HUES64 (cell line): ENCODE measurements at regions not wholly inside any gene's neighbourhood (a gene's known extent, or its start where the extent isn't known, plus 50 kb on each side); places are given as distances from the start of the nearest gene placed in this dataset.
A peak's percentile ranks its signal among the peaks of the same experiment; 100 is the strongest.

Source experiments
- H3K27ac ChIP-seq: 2 replicates; pipeline ENCODE4 v1.7.0; 2013; ENCODE audit warnings: low read depth, low read length, inconsistent platforms
- H3K27me3 ChIP-seq: 2 replicates; pipeline ENCODE4 v1.6.1; 2013; ENCODE audit warnings: mild to moderate bottlenecking, low read length; ENCODE audit not compliant: insufficient read depth
- H3K36me3 ChIP-seq: 2 replicates; pipeline ENCODE4 v1.6.1; 2013; ENCODE audit warnings: mild to moderate bottlenecking, low read length; ENCODE audit not compliant: insufficient read depth
- H3K4me1 ChIP-seq: 2 replicates; pipeline ENCODE4 v1.6.1; 2013; ENCODE audit warnings: mild to moderate bottlenecking, low read length, moderate library complexity; ENCODE audit not compliant: insufficient read depth
- H3K4me3 ChIP-seq: 2 replicates; pipeline ENCODE4 v1.5.1; 2013; ENCODE audit warnings: mild to moderate bottlenecking, low read length, moderate library complexity
- H3K9ac ChIP-seq: 2 replicates; pipeline ENCODE4 v1.6.1; 2013; ENCODE audit warnings: mild to moderate bottlenecking, low read depth, low read length
- H3K9me3 ChIP-seq: 2 replicates; pipeline ENCODE4 v1.6.1; 2013; ENCODE audit warnings: low read depth, low read length; ENCODE audit not compliant: insufficient read depth
- WGBS: fragments of 150-250, 120-280 bp; methylation state at CpG from one replicate; pipeline ENCODE4 v1.1.7; 2013; ENCODE audit warnings: missing lambda C conversion rate; 5-methylcytosine and 5-hydroxymethylcytosine counted together

DNA sequence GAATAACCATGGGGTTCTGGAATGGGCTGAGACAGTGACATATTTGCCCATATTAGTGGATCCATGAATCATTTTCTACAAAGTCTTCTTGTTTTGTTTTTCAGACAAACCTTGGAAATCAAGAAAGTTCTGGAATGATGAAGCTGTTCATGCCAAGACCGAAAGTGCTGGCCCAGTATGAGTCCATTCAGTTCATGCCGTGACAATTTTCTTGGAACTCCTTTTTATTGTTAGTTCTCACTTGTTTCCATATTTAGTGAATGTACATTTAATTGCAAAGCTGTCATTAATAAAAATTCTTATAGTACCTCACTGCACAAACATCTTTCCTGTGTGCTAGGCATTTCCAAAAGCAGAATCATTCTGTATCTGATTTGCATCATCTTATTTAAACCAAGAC is 100.6 kb upstream of the KCNJ15 start:
- no peaks in the 10 kb centered on the region for H3K27me3 ChIP-seq
- no peak overlapping the region for H3K9ac ChIP-seq
- WGBS: 96% methylated on average over 2 of the region's 2 CpGs
- H3K4me3 ChIP-seq: no peak overlapping the region
- no peak overlapping the region for H3K27ac ChIP-seq
- H3K9me3 ChIP-seq: no peaks in the 10 kb centered on the region
- no peaks in the 10 kb centered on the region for H3K4me1 ChIP-seq
- no peaks in the 10 kb centered on the region for H3K36me3 ChIP-seq

DNA sequence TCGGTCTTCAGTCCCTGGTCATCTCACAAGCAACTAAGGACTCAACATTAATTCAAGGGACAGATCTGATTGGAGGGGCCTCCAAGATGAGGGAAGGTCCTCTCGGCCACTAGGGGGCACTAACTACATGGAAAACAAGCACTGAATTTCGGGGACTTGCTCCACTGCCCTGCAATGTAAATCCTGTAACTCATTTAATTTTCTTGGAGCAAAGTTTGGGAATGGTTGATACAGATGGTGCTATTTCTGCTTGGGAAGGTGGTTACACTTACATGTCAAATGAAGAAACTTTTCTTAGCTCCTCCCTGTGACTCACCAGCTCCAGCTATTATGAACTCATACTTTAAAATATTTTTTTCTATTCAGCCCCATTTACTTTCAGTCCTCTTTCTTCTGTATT is 97.4 kb upstream of the KCNJ15 start:
- H3K27me3 ChIP-seq: no peaks in the 10 kb centered on the region
- no peaks in the 10 kb centered on the region for H3K4me1 ChIP-seq
- H3K36me3 ChIP-seq: no peaks in the 10 kb centered on the region
- 21% methylated on average over 3 of the region's 3 CpGs for WGBS
- no peaks in the 10 kb centered on the region for H3K9me3 ChIP-seq
- no peak overlapping the region for H3K4me3 ChIP-seq
- no peak overlapping the region for H3K27ac ChIP-seq
- no peak overlapping the region for H3K9ac ChIP-seq

DNA sequence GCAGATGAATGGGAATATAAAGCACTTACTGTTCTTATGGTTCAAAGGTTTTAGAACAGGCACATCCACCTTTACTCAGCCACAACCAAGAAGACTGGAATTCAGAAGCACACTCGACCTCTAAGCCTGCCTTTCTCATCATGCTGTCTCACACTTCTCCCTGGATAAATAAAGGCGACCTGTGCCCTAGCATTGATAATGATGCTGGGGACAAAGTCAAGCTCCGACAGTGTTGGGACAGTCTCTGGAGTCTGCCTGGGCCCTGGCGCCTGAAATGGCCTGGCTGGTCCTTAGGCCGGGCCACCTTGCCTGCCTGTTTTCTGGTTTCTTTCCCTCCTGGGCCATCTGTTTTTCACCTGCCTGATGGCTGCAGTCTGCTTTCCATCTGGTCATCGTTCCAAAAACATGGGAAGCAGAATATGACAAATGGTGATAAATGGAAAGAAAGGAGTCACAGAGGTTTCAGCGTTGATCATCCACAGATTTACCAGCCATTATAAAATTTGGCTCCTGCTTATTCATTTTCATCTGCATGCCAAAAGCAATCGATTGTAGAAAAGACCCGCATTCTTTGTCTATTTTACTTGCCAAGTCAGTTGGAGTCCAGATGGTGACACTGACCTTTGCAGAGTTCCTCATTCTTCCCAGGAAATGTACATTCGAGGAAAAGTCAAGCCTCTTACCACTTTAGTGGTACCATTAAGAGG is 91.2 kb upstream of the KCNJ15 start:
- Histone ChIP-seq H3K36me3 (no peaks in the 10 kb centered on the region), H3K9me3 (no peaks in the 10 kb centered on the region), H3K27me3 (no peaks in the 10 kb centered on the region), H3K27ac (no peak overlapping the region), H3K4me3 (no peak overlapping the region), H3K4me1 (peaks cover 3% of the 10 kb centered on the region; the same call in 1 of the 2 replicates), H3K9ac (no peak overlapping the region)
- WGBS: 89% methylated on average over 10 of the region's 10 CpGs

DNA sequence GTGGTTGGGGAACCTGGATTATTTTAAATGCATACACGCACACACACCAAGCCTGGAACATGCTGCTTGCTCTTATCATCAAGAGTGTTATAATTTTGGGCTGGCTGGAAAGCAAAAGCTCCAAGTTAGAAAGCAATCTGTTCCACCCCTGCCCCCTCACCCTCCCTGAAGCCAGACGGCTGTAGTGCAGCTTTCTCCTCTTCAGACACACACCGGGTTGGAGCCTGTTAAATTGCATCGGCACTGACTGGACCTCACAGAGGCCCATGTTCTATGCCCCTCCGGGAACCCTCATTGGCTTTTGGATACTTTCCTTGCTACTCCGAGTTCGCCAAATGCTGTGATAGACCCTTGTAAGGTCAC is 90.6 kb upstream of the KCNJ15 start:
- Histone ChIP-seq H3K36me3 (no peaks in the 10 kb centered on the region), H3K9me3 (no peaks in the 10 kb centered on the region), H3K27ac (no peak overlapping the region), H3K27me3 (no peaks in the 10 kb centered on the region), H3K4me1 (peaks cover 9% of the 10 kb centered on the region), H3K4me3 (no peak overlapping the region), H3K9ac (no peak overlapping the region)
- 77% methylated on average over 7 of the region's 7 CpGs for WGBS

DNA sequence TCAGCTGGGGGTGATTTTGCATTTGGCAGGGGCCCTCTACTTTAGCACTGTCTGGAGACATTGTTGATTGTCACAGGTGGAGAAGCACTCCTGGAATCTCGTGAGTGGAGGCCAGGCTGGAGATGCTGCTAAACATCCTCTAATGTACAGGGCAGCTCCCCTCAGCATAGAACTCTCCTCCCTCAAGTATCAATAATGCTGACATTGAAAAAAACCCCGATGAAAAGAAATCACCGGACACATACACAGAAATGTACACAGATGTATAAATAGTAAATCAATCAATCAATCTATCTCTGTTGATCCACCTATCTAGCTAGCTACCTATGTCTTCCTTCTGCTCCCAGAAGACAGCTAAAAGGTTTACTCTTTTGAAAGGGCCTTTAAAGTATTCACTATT is 89.4 kb upstream of the KCNJ15 start:
- H3K4me3 ChIP-seq: no peak overlapping the region
- H3K9me3 ChIP-seq: no peaks in the 10 kb centered on the region
- no peak overlapping the region for H3K27ac ChIP-seq
- peaks cover 21% of the 10 kb centered on the region for H3K4me1 ChIP-seq
- no peaks in the 10 kb centered on the region for H3K36me3 ChIP-seq
- H3K9ac ChIP-seq: no peak overlapping the region
- 87% methylated on average over 3 of the region's 3 CpGs for WGBS
- no peaks in the 10 kb centered on the region for H3K27me3 ChIP-seq

DNA sequence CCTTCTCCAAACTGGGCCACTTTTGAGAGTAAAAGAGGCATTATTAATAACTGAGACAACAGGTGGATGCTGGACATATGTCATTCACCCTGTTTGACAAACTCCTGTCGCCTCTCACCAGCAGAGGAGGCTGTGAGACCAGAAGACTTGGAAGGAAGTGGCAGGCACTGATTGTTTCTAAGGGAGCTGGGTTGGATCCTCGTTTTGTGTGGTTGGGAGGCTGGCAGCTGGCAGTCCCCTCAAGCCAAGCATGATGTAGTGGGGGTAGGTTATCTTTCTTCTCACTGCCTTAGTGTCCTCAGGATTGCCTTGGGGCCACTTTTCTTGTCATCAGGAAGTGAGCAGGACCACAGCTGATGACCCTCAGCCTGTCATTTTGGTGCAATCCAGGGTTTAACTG is 86.5 kb upstream of the KCNJ15 start:
- Histone ChIP-seq H3K4me1 (peaks cover 27% of the 10 kb centered on the region), H3K4me3 (no peak overlapping the region), H3K27me3 (no peaks in the 10 kb centered on the region), H3K9me3 (no peaks in the 10 kb centered on the region), H3K36me3 (no peaks in the 10 kb centered on the region), H3K27ac (no peak overlapping the region), H3K9ac (no peak overlapping the region)
- WGBS: 66% methylated on average over 2 of the region's 2 CpGs

DNA sequence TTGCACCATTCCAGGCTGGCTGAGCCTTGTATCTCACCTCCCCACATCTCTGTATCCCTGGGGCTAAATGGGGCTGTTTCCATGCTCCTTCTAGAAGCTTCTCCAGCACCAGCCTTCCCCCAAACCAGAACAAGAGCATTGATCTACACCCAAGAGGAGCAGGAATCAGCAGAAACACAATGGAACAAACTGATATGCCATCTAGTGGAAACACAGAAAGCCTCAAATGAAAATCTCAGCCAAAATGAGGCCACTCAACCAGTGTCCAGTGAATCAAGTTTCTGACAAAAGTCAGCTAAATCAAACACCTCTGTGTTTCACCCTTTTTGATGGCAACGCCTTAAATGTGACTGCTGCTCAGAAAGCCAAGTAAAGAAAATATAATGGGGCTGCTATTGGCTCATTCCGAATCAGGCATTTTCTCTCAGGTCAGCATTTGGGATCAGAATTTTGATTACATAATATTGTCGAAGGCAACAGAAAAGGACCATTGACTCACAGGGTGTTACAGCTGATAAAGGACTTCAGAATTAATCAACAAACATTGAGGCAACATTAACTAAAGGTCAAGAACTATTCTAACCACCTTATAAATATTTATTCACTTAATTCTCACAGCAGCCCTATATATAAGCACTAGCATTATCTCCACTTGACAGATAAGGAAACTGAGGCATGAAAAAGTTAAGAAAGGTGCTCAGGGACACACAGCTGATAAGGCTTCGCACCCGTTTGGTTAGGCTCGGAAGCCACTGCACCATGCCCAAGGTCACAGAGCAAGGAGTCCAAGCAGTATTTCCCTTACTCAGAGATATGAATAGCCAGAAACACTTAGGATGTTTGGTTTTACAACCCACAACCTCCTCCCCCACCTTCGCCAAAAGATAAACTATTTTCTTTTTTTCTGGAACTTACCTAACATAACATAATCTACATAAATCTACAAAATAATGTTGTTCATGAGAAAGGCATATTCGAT is 85.8 kb upstream of the KCNJ15 start:
- 68% methylated on average over 8 of the region's 8 CpGs for WGBS
- Histone ChIP-seq H3K9me3 (no peaks in the 10 kb centered on the region), H3K27ac (peak overlapping the region; percentile 68), H3K9ac (peak overlapping the region; percentile 56), H3K4me3 (peak overlapping the region; percentile 28; the same call in 1 of the 2 replicates), H3K4me1 (peaks cover 27% of the 10 kb centered on the region), H3K27me3 (no peaks in the 10 kb centered on the region), H3K36me3 (no peaks in the 10 kb centered on the region)

DNA sequence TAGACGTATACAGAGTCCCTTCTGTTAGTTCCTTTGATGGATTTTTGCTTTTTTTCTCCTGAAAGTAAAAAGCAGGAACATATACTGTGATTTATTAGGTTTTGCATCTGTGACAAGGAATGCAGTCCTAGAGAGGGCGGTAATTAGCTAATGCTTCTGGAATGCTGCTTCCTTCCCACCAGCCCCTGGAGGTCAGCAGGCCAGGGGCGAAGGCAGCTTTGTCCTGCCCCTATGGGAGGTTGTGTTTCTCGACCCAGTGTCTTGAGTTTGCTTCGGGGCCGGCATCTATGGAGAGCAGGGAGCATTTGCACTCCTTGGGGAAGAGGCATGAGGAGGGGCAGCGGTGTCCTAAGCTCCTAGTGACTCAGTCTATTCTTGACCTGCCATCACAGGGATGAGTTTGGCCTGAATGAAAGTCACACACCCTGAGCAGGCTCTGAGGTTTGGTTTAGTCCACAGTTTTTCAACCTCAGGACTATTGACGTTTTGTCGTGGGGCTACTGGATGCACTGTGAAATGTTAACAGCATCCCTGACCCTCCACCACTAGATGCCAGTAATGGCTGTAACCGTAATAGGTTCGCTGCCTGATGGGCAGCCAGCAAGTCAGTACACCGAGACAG is 85.0 kb upstream of the KCNJ15 start:
- H3K4me3 ChIP-seq: peak overlapping the region; percentile 28; the same call in 1 of the 2 replicates
- H3K27me3 ChIP-seq: no peaks in the 10 kb centered on the region
- H3K4me1 ChIP-seq: peaks cover 27% of the 10 kb centered on the region
- H3K36me3 ChIP-seq: no peaks in the 10 kb centered on the region
- H3K9me3 ChIP-seq: no peaks in the 10 kb centered on the region
- peak overlapping the region; percentile 68 for H3K27ac ChIP-seq
- 35% methylated on average over 12 of the region's 12 CpGs for WGBS
- H3K9ac ChIP-seq: peak overlapping the region; percentile 56

DNA sequence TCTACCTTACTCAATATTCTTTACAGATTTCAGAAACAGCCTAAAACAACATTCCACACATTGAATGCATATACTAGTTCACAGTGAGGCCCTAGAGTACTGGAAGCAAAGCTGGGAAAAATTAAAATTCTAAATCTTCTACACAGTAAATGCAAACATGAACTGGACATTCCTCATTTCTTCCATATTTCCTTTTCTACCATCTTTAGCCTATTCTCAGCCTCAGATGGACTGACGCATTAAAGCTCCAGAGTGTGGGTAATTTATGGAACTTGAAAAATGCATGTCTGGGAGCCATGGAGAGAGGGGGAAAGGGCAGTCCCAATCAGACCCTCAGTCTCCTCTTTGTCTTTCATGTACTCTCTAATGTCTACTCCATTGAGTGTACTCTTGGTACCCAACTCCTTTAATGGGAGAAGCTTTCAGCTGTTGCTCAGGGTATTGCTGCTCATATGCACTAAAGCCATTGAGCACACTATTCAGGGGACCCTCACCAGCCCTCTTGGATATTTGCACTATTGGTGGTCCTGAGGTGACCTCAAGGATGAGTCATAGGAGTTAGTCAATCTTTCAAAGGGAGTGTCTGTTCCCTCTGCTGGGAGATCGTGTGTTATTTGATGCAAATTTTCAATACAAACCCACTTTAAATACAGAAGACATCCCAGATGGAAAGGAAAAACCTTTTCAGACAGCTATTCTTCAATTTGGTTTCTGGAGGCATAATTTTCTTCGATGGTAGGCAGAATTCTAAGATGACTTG is 83.3 kb upstream of the KCNJ15 start:
- Histone ChIP-seq H3K9ac (no peak overlapping the region), H3K27me3 (no peaks in the 10 kb centered on the region), H3K36me3 (no peaks in the 10 kb centered on the region), H3K27ac (no peak overlapping the region), H3K4me1 (peaks cover 27% of the 10 kb centered on the region), H3K9me3 (no peaks in the 10 kb centered on the region), H3K4me3 (no peak overlapping the region)
- WGBS: 87% methylated on average over 1 of the region's 3 CpGs

DNA sequence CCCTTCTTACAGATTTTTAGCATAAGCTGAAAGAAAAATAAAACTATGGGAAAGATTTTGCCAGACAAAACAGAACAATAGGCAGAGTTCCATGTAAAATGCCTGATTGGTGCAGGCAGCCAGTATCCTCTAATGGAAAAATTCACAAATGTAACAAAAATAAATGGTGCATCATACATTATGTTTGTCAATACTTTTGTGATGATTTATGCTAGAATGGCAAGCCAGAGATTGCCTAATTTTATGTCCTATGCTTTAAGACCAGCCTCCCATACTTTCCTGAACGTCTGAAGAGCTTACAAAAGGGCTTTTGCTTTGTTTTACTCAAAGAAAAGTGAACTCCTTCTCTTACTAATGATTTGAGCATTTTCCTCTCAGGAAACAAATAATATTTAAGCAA is 81.5 kb upstream of the KCNJ15 start:
- Histone ChIP-seq H3K4me3 (no peak overlapping the region), H3K9me3 (no peaks in the 10 kb centered on the region), H3K36me3 (no peaks in the 10 kb centered on the region), H3K9ac (no peak overlapping the region), H3K4me1 (peaks cover 27% of the 10 kb centered on the region), H3K27ac (no peak overlapping the region), H3K27me3 (no peaks in the 10 kb centered on the region)
- 85% methylated on average over 1 of the region's 1 CpG for WGBS
